ENCODE measurements at regions not wholly inside any gene's neighbourhood (a gene's known extent, or its start where the extent isn't known, plus 50 kb on each side); places are given as distances from the start of the nearest gene placed in this dataset.

DNA sequence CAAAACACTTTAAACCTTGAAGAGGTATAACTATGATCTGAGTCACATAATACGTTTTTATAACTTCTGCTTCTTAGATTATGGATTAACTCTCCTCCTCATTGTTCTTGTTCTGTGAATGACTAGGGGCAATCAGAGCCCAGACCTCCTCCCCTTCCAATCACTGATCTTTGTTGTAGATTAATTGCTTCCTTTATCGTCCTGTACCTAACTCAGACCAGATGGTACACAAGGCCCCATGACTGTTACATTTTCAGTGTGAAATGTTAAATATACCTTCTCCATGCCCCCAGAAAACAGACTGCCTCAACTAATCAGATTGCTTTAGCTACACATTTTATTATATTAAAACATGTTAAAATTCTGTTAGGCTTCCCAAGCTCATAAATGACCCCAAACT, 211.7 kb downstream of the RNF152 start:
- Mint-ChIP-seq H3K9me3 (peaks cover 19 to 21% of the 10 kb centered on the region in 2 experiments), H3K27me3 (ENCODE audit: low read depth) (no peaks in the 10 kb centered on the region), H3K4me3 (no peak overlapping the region), H3K27ac (no peak overlapping the region), H3K36me3 (ENCODE audit: insufficient read depth in 1 of 3, low read depth in 3 of 3) (peaks cover 16 to 29% (median 18%) of the 10 kb centered on the region in 3 experiments), H3K4me1 (peaks cover 12 to 15% of the 10 kb centered on the region in 2 experiments)
- no peak overlapping the region for H2AK5ac ChIP-seq (ENCODE audit: insufficient read length, low read length)
- H3T11ph ChIP-seq (ENCODE audit: low read length) = no peak overlapping the region
- H3K27me3 ChIP-seq (ENCODE audit: insufficient read depth, low read length) = no peaks in the 10 kb centered on the region
- H3K9ac ChIP-seq (ENCODE audit: extremely low read depth, insufficient read length, low read length) = no peak overlapping the region
- H3K79me1 ChIP-seq (ENCODE audit: insufficient read depth, low read depth, low read length, poor library complexity, severe bottlenecking) = no peaks in the 10 kb centered on the region
- H3K27ac ChIP-seq (ENCODE audit: insufficient read length, low read depth, low read length) = no peak overlapping the region
- no peak overlapping the region for H3K4ac ChIP-seq (ENCODE audit: low read depth, low read length)
- H3K23ac ChIP-seq (ENCODE audit: insufficient read length, low read depth, low read length) = no peak overlapping the region
- WGBS (ENCODE audit: extremely low coverage, insufficient read length, low lambda C conversion rate) = no CpG with 5 or more reads among the region's 2 CpGs
- no peaks in the 10 kb centered on the region for H4K20me1 ChIP-seq (ENCODE audit: control insufficient read depth, insufficient read depth, insufficient read length)
- TF ChIP-seq, protein P1, sequence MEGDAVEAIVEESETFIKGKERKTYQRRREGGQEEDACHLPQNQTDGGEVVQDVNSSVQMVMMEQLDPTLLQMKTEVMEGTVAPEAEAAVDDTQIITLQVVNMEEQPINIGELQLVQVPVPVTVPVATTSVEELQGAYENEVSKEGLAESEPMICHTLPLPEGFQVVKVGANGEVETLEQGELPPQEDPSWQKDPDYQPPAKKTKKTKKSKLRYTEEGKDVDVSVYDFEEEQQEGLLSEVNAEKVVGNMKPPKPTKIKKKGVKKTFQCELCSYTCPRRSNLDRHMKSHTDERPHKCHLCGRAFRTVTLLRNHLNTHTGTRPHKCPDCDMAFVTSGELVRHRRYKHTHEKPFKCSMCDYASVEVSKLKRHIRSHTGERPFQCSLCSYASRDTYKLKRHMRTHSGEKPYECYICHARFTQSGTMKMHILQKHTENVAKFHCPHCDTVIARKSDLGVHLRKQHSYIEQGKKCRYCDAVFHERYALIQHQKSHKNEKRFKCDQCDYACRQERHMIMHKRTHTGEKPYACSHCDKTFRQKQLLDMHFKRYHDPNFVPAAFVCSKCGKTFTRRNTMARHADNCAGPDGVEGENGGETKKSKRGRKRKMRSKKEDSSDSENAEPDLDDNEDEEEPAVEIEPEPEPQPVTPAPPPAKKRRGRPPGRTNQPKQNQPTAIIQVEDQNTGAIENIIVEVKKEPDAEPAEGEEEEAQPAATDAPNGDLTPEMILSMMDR (conservative IDR thresholded peaks at IDR 0.05) = no peak
- H2BK20ac ChIP-seq (ENCODE audit: low read depth, low read length, poor library complexity, severe bottlenecking) = no peak overlapping the region
- H3K23me2 ChIP-seq (ENCODE audit: insufficient read length, low read depth, low read length, poor library complexity, severe bottlenecking) = no peaks in the 10 kb centered on the region
- no peak overlapping the region for H2BK12ac ChIP-seq (ENCODE audit: insufficient read length, low read depth, low read length)
- H3K9me3 ChIP-seq (ENCODE audit: control insufficient read depth, low read depth, low read length) = peaks cover 6% of the 10 kb centered on the region
- no peak overlapping the region for H3K18ac ChIP-seq (ENCODE audit: insufficient read length, low read depth, low read length)
- DNase-seq = no peak
- no peaks in the 10 kb centered on the region for H3K79me2 ChIP-seq (ENCODE audit: insufficient read depth, low read length)
- no peak overlapping the region for H2BK15ac ChIP-seq (ENCODE audit: low read depth, low read length)
- H3K4me2 ChIP-seq (ENCODE audit: insufficient read depth, insufficient read length, low read length) = no peak overlapping the region
- H3K14ac ChIP-seq (ENCODE audit: insufficient read depth, low read length) = no peak overlapping the region
- H4K8ac ChIP-seq (replicated peaks; ENCODE audit: insufficient read length, low read depth, low read length) = no peak overlapping the region
- no peaks in the 10 kb centered on the region for H3K4me1 ChIP-seq (ENCODE audit: insufficient read depth, low read length)
- H2BK5ac ChIP-seq (ENCODE audit: insufficient read length, low read length) = no peak overlapping the region
- H3K56ac ChIP-seq (ENCODE audit: insufficient read length, low read depth, low read length) = no peak overlapping the region
- no peak overlapping the region for H4K91ac ChIP-seq (ENCODE audit: insufficient read length, low read depth, low read length)
- H2BK120ac ChIP-seq (ENCODE audit: low read depth, low read length, poor library complexity, severe bottlenecking) = no peak overlapping the region
- H2AFZ ChIP-seq (ENCODE audit: low read length) = no peak overlapping the region
- H4K5ac ChIP-seq (ENCODE audit: insufficient read length, low read depth, low read length) = no peak overlapping the region
